NCI-H748 (cell line): ENCODE measurements at regions not wholly inside any gene's neighbourhood (a gene's known extent, or its start where the extent isn't known, plus 50 kb on each side); places are given as distances from the start of the nearest gene placed in this dataset.
"Not testable (repeated sequence)": the region's sequence is repeated elsewhere in the genome, so short reads cannot be mapped to it uniquely, and the experiment has no call there.

Experiments used
- DNase-seq: peaks from one replicate; lab custom pipeline; 2025; ENCODE audit not compliant: unreplicated experiment; lab: John Stamatoyannopoulos, UW

DNA sequence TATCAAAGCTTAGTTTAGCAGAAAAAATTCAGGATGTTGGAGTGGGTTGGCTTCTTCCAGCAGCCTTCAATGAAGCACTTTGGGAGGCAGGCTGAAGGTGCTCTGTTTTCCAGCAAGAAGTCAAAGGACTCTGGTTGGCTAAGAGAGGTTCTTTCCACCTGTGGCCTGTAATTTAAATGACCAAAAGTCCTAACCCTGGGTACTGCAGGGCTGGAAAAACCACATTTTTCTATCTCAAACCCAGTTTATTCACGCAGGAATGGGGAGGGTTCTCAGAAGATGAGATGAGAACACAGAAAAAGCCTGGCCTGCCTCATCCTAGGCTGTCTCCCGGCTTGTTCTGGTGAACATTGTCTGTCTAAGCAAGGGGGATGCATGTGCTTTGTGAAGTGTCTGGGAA lies 68.6 kb upstream of the ZFHX3 start:
- no peak for DNase-seq

- DNase-seq = no peak
These were observed 65.4 kb upstream of the ZFHX3 start for GRCh38 chr16:73113336-73113735.

DNA sequence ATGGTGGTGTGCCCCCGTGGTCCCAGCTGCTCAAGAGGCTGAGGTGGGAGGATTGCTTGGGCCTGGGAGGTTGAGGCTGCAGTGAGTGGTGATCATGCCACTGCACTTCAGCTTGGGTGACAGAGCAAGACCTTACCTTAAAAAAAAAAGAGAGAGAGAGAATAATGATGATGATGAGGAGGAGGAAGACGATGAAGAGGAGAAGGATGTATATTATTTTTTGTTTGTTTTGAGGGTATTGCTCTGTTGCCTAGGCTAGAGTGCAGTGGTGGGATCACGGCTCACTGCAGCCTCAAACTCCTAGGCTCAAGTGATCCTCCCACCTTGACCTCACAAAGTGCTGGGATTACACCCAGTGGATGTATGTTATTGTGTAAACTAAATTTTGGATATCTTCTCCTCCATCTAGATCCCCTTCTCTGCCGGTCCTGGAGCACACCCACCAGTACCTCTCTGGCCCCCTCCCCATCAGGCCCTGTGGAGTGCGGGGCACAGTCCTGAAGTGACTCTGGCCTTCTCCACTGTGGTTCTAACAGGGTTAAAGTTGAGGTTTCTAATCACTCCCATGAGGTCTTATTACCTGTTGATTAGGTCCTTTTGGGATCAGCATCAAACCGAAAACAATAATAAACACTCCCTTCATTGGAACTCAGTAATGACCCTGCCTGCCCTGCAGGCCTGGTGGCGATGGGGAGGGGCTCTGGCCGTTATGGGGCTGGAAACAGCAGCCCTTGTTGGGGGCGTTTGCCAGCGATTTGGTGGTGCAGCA lies 60.5 kb upstream of the ZFHX3 start:
- no peak for DNase-seq

DNA sequence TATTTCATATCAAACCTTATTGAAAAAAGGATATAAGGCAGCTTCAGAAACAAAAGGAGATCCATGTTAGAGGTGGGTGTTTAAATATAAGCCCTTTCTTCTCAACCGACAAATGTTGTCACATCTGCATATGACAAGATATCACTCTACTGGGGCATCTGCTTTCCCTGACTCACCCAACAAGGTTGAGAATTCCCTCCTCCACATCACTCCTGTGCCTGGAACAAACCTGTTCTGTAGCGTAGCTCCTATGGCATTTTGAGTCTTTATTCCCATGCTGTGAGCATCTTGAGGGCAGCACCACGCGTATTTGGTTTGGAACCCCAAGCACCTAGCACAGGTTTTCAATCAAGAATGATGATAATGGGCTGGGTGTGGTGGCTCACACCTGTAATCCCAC lies 59.4 kb upstream of the ZFHX3 start:
- DNase-seq = no peak

DNA sequence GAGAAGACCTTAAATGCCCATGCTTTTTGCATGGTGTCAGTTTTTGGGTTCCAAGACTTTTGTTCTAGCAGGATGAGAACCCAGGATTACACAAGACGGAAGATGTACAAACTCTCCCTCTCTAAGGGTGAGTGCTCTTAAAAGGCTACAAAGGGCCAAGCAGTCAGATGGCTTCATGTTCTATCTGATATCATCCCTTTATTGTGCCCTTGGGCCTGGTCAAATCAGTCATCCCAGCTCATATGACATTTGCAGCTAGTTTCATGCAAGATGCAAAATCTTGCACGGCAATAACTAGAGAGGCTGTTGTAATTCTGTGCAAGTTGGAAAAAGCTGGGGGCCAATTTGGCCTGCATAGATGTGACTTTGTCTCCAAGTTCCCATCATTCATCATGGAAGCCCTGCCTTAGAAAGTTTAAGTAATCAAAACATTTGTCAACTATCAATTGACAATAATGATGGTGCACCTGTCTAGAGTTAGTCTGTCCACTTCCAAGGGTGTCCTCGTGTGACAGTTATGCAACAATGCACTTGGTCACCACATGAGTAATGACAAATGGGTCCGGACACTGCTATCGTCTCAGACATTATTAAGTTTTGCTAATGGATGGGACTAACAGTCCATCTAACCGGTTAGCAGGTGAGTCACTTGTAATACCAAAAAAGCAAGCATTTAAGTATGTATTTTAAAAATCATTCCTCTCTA lies 58.6 kb upstream of the ZFHX3 start:
- no peak for DNase-seq

DNA sequence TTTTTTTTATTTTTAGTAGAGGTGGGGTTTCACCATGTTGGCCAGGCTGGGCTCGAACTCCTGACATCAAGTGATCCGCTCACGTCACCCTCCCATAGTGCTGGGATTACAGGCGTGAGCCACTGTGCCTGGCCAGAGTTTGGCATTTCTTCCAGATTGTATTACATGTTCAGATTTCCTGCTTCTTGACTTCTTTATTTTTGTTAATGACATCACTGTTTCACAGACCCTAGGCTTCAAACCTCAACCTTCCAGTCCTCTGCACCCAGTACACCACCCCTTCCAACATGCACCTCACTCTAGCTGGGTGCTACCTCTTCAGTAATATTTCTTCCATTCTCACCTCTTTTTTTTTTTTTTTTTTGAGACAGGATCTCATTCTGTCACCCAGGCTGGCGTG lies 53.6 kb upstream of the ZFHX3 start:
- no peak for DNase-seq

- DNase-seq = not testable (repeated sequence)
These were observed 51.7 kb upstream of the ZFHX3 start for GRCh38 chr16:73099601-73100000.
